Mesenchymal stem cell (in vitro differentiated cells and primary cell): ENCODE measurements at regions not wholly inside any gene's neighbourhood (a gene's known extent, or its start where the extent isn't known, plus 50 kb on each side); places are given as distances from the start of the nearest gene placed in this dataset.
"Not testable (repeated sequence)": the region's sequence is repeated elsewhere in the genome, so short reads cannot be mapped to it uniquely, and the experiment has no call there.

ENCODE experiments used
- DNase-seq: peaks from one replicate; pipeline ENCODE4 v3.0.0-alpha.2; 2013
- H2AFZ ChIP-seq: one replicate; pipeline ENCODE4 v1.6.1; 2013; ENCODE audit warnings: low read depth, mild to moderate bottlenecking, control low read depth, inconsistent platforms, low read length, moderate library complexity
- H2AK5ac ChIP-seq: 2 replicates; pipeline ENCODE4 v1.6.1; 2013; ENCODE audit warnings: low read length, moderate library complexity, mild to moderate bottlenecking, inconsistent platforms; ENCODE audit not compliant: severe bottlenecking
- H2BK120ac ChIP-seq: one replicate; pipeline ENCODE4 v1.6.1; 2013; ENCODE audit warnings: low read depth, mild to moderate bottlenecking, inconsistent platforms, low read length, moderate library complexity
- H2BK12ac ChIP-seq, 2 experiments: one replicate each; pipeline ENCODE4 v1.6.1; 2013; ENCODE audit warnings: inconsistent platforms in 2 of 2, low read length in 2 of 2, mild to moderate bottlenecking in 2 of 2, moderate library complexity in 2 of 2, control low read depth in 1 of 2
- H2BK15ac ChIP-seq: one replicate; pipeline ENCODE4 v1.6.1; 2013; ENCODE audit warnings: mild to moderate bottlenecking, low read depth, inconsistent platforms; ENCODE audit not compliant: poor library complexity, severe bottlenecking
- H2BK5ac ChIP-seq: 2 replicates; pipeline ENCODE4 v1.6.1; 2013; ENCODE audit warnings: low read depth, mild to moderate bottlenecking, low read length, control low read depth, inconsistent platforms; ENCODE audit not compliant: poor library complexity, severe bottlenecking
- H3K14ac ChIP-seq, 2 experiments: one replicate each; pipeline ENCODE4 v1.6.1; 2013; ENCODE audit warnings: inconsistent platforms in 2 of 2, low read length in 2 of 2, control low read depth in 1 of 2, mild to moderate bottlenecking in 1 of 2, moderate library complexity in 1 of 2
- H3K18ac ChIP-seq, 2 experiments: one replicate each; pipeline ENCODE4 v1.6.1; 2013; ENCODE audit warnings: inconsistent platforms in 2 of 2, low read length in 2 of 2, control low read depth in 1 of 2, low read depth in 1 of 2, mild to moderate bottlenecking in 1 of 2
- H3K23ac ChIP-seq, 2 experiments: one replicate each; pipeline ENCODE4 v1.6.1; 2013; ENCODE audit warnings: inconsistent platforms in 2 of 2, low read length in 2 of 2, mild to moderate bottlenecking in 2 of 2, moderate library complexity in 2 of 2, control low read depth in 1 of 2
- H3K27ac ChIP-seq: 2 replicates; pipeline ENCODE4 v1.5.1; 2013; ENCODE audit warnings: mild to moderate bottlenecking, moderate library complexity, low read length, control low read depth, inconsistent platforms; ENCODE audit not compliant: poor library complexity, severe bottlenecking
- H3K27me3 ChIP-seq, 2 experiments: 2 replicates each; pipeline versions ENCODE4 v1.6.1 to v1.7.0; 2013; ENCODE audit warnings: low read length in 2 of 2, mild to moderate bottlenecking in 2 of 2, moderate library complexity in 2 of 2, control low read depth in 1 of 2, inconsistent platforms in 1 of 2; ENCODE audit not compliant: control insufficient read depth in 1 of 2, insufficient read depth in 1 of 2
- H3K36me3 ChIP-seq, 2 experiments: 2 replicates each; pipeline versions ENCODE4 v1.6.1 to v1.7.0; 2013; ENCODE audit warnings: low read length in 2 of 2, control low read depth in 1 of 2, inconsistent platforms in 1 of 2, low read depth in 1 of 2, mild to moderate bottlenecking in 1 of 2; ENCODE audit not compliant: insufficient read depth in 2 of 2, control insufficient read depth in 1 of 2
- H3K4ac ChIP-seq, 2 experiments: one replicate each; pipeline ENCODE4 v1.6.1; 2013; ENCODE audit warnings: inconsistent platforms in 2 of 2, low read length in 2 of 2, mild to moderate bottlenecking in 2 of 2, moderate library complexity in 2 of 2, control low read depth in 1 of 2, low read depth in 1 of 2
- H3K4me1 ChIP-seq: 2 replicates; pipeline ENCODE4 v1.6.1; 2013; ENCODE audit warnings: low read depth, low read length, control low read depth; ENCODE audit not compliant: control insufficient read depth, insufficient read depth
- H3K4me2 ChIP-seq: 2 replicates; pipeline ENCODE4 v1.6.1; 2013; ENCODE audit warnings: low read length, mild to moderate bottlenecking, inconsistent platforms; ENCODE audit not compliant: poor library complexity, severe bottlenecking
- H3K4me3 ChIP-seq, 2 experiments: 2 replicates each; pipeline versions ENCODE4 v1.5.1 to v1.7.0; 2013; ENCODE audit warnings: low read length in 2 of 2, mild to moderate bottlenecking in 2 of 2, control low read depth in 1 of 2, low read depth in 1 of 2; ENCODE audit not compliant: insufficient read depth in 1 of 2
- H3K79me1 ChIP-seq: replicated peaks from 2 replicates; pipeline ENCODE4 v1.6.1; 2013; ENCODE audit warnings: mild to moderate bottlenecking, control low read depth, low read length, inconsistent platforms; ENCODE audit not compliant: poor library complexity, severe bottlenecking
- H3K9ac ChIP-seq: 2 replicates; pipeline ENCODE4 v1.7.0; 2013; ENCODE audit warnings: mild to moderate bottlenecking, low read length, moderate library complexity
- H3K9me3 ChIP-seq: 2 replicates; pipeline ENCODE4 v1.7.0; 2013; ENCODE audit warnings: mild to moderate bottlenecking, low read length; ENCODE audit not compliant: control insufficient read depth
- H4K8ac ChIP-seq: one replicate; pipeline ENCODE4 v1.6.1; 2013; ENCODE audit warnings: inconsistent platforms, mild to moderate bottlenecking, low read length, moderate library complexity
- H4K91ac ChIP-seq: one replicate; pipeline ENCODE4 v1.6.1; 2013; ENCODE audit warnings: mild to moderate bottlenecking, low read length, inconsistent platforms
- WGBS: methylation state at CpG from one replicate; pipeline ENCODE4 v1.1.7; 2013; ENCODE audit warnings: mixed read lengths; 5-methylcytosine and 5-hydroxymethylcytosine counted together

DNA sequence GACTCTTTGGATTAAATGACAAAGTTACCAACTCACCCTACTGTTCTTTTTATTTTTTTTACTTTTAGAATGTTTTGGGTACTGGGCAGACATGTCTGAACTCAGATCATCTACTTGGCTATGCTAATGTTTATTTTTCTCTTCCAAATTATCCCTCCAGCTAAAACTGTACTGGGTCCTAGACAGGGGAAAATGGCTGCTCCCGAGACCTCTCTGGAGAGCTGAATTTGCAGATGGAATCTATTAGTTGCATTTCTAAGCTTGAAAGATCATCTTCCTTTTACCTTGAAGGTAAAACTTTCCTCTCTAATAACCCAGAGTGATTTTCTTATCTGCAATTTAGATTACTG is 197.5 kb upstream of the SEMA6A start:
- no peaks in the 10 kb centered on the region for H3K79me1 ChIP-seq
- no peaks in the 10 kb centered on the region for H3K36me3 ChIP-seq
- H3K4me2 ChIP-seq: no peak overlapping the region
- H3K4me3 ChIP-seq: no peak overlapping the region
- no peak overlapping the region for H3K4ac ChIP-seq
- H2AK5ac ChIP-seq: no peak overlapping the region
- H4K8ac ChIP-seq: no peak overlapping the region
- peak overlapping the region; percentile 12 for H3K9ac ChIP-seq
- H4K91ac ChIP-seq: no peak overlapping the region
- DNase-seq: no peak
- WGBS: no CpG with 5 or more reads among the region's 1 CpG
- no peak overlapping the region for H3K18ac ChIP-seq
- H2BK120ac ChIP-seq: no peak overlapping the region
- H3K14ac ChIP-seq: no peak overlapping the region
- no peaks in the 10 kb centered on the region for H3K4me1 ChIP-seq
- no peaks in the 10 kb centered on the region for H3K27me3 ChIP-seq
- H2AFZ ChIP-seq: no peak overlapping the region
- no peak overlapping the region for H3K23ac ChIP-seq
- no peak overlapping the region for H2BK15ac ChIP-seq
- no peak overlapping the region for H2BK12ac ChIP-seq
- H3K27ac ChIP-seq: no peak overlapping the region
- no peak overlapping the region for H2BK5ac ChIP-seq
- no peaks in the 10 kb centered on the region for H3K9me3 ChIP-seq

DNA sequence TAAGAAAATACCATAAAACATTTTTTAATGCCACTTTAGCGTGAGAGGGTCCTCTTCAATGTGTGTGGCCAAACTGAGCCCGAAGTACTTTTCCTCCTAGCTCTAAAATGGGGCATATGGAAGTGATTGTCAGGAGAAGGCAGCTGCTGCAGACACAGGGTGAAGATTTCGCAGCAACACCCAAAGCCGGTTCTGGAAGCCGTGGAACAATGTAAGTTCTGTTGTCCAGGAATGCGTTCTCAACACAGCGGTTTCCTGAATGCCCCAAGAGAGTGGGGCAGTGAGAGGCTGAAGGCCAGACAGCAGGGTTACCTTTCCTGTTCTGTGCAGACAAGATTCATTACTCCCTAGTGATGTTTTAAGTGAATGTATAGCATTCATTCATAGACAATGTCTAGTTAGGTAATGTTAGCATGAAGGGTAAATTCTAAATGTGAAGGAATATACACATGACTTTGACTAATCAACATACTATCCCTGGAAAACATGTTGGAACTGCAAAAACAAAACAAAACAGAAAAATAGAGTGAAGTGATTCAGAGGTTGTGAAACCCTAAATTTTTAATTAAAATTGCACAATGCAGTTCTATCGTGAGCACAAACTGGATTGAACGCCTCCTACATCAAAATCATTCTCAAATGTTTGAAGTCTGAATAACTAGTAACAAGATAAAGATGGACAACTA is 197.0 kb upstream of the SEMA6A start:
- no peak overlapping the region for H3K18ac ChIP-seq
- peak overlapping the region; percentile 65 for H3K9ac ChIP-seq
- peak overlapping the region in 1 of 2 experiments; percentile 52 for H3K4me3 ChIP-seq
- no peak overlapping the region for H3K23ac ChIP-seq
- no peak overlapping the region for H4K91ac ChIP-seq
- no peak overlapping the region for H2BK12ac ChIP-seq
- no peak for DNase-seq
- no peak overlapping the region for H3K4ac ChIP-seq
- no peaks in the 10 kb centered on the region for H3K9me3 ChIP-seq
- H4K8ac ChIP-seq: no peak overlapping the region
- no peak overlapping the region for H2BK120ac ChIP-seq
- no peaks in the 10 kb centered on the region for H3K36me3 ChIP-seq
- no peak overlapping the region for H2BK15ac ChIP-seq
- no peak overlapping the region for H3K27ac ChIP-seq
- 67% methylated on average over 7 of the region's 9 CpGs for WGBS
- no peak overlapping the region for H2AFZ ChIP-seq
- no peaks in the 10 kb centered on the region for H3K79me1 ChIP-seq
- H3K14ac ChIP-seq: no peak overlapping the region
- H2BK5ac ChIP-seq: no peak overlapping the region
- H3K4me2 ChIP-seq: no peak overlapping the region
- no peaks in the 10 kb centered on the region for H3K4me1 ChIP-seq
- H2AK5ac ChIP-seq: no peak overlapping the region
- H3K27me3 ChIP-seq: no peaks in the 10 kb centered on the region

DNA sequence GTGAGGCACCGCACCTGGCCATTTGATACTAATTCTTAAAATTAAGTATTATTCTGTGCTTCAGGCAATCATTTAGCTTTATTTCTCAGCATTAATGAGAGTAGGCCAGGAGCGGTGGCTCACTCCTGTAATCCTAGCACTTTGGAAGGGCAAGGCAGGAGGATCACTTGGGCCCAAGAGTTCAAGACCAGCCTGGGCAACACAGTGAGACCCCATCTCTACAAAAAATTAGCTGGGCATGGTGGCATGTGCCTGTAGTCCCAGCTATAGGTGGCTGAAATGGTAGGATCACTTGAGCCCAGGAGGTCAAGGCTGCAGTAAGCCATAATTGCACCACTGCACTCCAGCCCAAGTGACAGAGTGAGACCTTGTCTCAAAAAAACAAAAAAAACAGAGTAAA is 195.3 kb upstream of the SEMA6A start:
- not testable (repeated sequence) for H4K91ac ChIP-seq, H4K8ac ChIP-seq, H3K27me3 ChIP-seq, H3K36me3 ChIP-seq, H2BK12ac ChIP-seq, H3K9me3 ChIP-seq, H3K18ac ChIP-seq, H3K23ac ChIP-seq, H2AFZ ChIP-seq, H2BK15ac ChIP-seq, H3K4me3 ChIP-seq, H3K4ac ChIP-seq, H2AK5ac ChIP-seq, H3K4me2 ChIP-seq, H3K79me1 ChIP-seq, H3K27ac ChIP-seq, H3K4me1 ChIP-seq, H3K14ac ChIP-seq, H3K9ac ChIP-seq, H2BK5ac ChIP-seq, H2BK120ac ChIP-seq, DNase-seq
- 100% methylated on average over 1 of the region's 2 CpGs for WGBS

DNA sequence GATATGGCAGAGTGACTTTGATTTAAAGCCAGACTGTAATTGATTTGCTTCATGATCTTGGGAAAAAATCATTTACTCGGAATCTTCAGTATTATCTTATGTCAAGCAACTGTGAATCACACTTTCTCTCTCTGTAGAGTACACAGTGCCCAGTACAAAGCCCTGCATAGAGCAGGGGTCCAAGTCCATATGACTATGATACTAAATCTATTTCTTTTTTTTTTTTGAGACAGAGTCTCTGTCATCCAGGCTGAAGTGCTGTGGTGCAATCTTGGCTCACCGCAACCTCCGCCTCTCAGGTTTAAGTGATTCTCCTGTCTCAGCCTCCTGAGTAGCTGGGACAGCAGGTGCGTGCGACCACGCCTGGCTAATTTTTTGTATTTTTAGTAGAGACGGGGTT is 194.8 kb upstream of the SEMA6A start:
- Histone ChIP-seq H2AFZ (no peak overlapping the region), H2BK15ac (no peak overlapping the region), H3K9me3 (no peaks in the 10 kb centered on the region), H2BK120ac (no peak overlapping the region), H3K14ac (no peak overlapping the region), H2BK12ac (no peak overlapping the region), H3K9ac (no peak overlapping the region), H2BK5ac (no peak overlapping the region), H3K23ac (no peak overlapping the region), H3K4me1 (peaks cover 3% of the 10 kb centered on the region), H3K4me2 (no peak overlapping the region), H4K91ac (no peak overlapping the region), H3K4me3 (no peak overlapping the region), H2AK5ac (no peak overlapping the region), H4K8ac (no peak overlapping the region), H3K27ac (no peak overlapping the region), H3K27me3 (no peaks in the 10 kb centered on the region), H3K4ac (no peak overlapping the region), H3K79me1 (no peaks in the 10 kb centered on the region), H3K36me3 (no peaks in the 10 kb centered on the region), H3K18ac (no peak overlapping the region)
- 100% methylated on average over 7 of the region's 7 CpGs for WGBS
- no peak for DNase-seq
